HG03520 (cell line): ENCODE measurements at regions not wholly inside any gene's neighbourhood (a gene's known extent, or its start where the extent isn't known, plus 50 kb on each side); places are given as distances from the start of the nearest gene placed in this dataset.

ENCODE experiments used
- ATAC-seq: cut with Tn5 transposase; IDR thresholded peaks from one replicate; pipeline ENCODE4 v1.9.1; 2021; ENCODE audit warnings: mild to moderate bottlenecking, moderate library complexity; ENCODE audit not compliant: unreplicated experiment

DNA sequence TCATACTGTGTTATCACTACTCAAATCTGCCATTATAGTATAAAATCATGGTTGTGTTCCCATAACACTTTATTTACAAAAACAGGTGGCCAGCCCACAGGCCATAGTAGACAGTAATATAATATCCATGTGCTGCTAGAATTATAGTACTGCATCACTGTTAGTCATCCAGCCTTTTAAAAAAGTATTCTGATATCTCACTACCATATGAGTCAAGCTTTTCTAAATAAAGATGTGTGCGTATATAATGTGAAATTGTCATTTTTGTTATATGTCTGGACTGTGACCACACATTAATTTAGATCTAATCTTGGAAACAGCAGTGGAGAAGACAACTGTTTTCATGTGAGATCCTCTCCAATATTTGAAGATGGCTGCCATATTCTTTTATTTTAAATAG lies 1049.1 kb upstream of the GOT2 start:
- no peak for ATAC-seq

DNA sequence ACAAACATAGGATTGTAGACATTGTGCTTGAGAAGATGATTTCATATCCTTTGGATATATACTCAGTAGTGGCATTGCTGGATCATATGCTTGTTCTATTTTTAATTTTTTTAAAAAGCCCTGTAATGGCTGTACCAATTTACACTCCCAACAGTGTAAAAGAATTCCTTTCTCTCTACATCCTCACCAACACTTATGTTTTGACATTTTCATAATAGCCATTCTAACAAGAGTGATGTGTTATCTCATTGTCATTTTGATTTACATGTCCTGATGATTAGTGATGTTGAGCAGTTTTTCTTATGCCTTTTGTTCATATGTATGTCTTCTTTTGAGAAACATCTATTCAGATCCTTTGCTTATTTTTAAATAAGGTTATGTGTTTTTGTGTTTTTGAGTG lies 1039.2 kb upstream of the GOT2 start:
- no peak for ATAC-seq

DNA sequence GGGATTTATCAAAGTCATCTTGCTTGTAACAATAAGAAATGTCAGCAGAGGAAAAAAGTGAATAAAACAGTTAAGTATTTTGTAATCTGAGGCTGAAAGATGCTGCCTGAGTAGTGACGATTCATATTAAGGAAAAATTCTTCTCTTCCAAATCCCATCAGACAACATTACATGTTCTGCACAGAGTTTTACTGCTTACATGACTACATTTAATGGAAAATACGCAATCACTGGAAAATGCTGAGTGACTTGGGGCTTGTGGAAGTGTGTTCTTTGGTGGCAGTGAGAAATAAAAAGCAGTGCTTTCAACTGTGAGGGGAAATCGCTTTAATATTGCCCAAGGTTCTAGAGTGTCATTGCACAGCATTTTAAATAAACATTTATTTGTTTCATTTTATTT lies 1025.2 kb upstream of the GOT2 start:
- ATAC-seq, result no peak

GRCh38 chr16:59758848-59759247 lies 1024.7 kb upstream of the GOT2 start:
- no peak for ATAC-seq

DNA sequence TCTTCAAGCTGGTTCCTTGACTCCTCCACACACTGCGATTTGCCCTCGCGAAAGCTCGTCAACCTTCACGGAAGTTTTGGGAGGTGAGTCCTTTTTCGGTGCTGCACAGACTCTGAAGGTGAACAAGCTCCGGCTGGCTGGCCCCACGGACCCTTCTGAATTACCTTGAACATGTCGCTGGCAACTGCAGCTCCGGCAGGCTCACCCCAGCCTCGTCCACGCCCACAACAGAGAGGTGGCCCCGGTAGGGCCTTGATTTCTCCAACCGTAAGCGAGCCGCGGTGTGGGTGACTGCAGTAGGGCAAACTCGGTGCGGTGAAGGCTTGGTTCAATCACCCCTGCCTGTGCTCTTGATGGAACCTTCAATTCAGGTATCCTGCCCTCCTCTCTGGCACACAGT lies 1020.7 kb upstream of the GOT2 start:
- ATAC-seq, result no peak

GRCh38 chr16:59749662-59750336 lies 1015.7 kb upstream of the GOT2 start:
- no peak for ATAC-seq

DNA sequence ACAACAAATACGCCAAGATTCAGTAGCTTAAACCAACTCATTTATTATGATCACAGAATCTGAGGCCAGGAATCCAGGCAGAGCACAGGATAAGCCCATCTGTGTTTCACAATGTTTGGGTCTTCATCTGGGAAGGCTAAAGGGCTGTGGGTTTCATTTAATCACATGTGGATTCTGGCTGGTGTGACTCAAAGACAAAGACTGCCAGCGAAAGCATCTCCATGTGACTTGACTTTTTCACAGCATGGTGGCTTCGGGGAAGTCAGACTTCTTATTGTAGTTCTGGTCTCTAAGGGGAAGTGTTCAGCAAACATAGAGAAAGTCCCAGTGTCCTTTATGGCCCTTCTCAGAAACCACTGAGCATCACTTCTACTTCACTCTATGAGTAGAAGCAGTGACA lies 1014.4 kb upstream of the GOT2 start:
- no peak for ATAC-seq

GRCh38 chr16:59743504-59743903 lies 1009.4 kb upstream of the GOT2 start:
- ATAC-seq, result no peak

DNA sequence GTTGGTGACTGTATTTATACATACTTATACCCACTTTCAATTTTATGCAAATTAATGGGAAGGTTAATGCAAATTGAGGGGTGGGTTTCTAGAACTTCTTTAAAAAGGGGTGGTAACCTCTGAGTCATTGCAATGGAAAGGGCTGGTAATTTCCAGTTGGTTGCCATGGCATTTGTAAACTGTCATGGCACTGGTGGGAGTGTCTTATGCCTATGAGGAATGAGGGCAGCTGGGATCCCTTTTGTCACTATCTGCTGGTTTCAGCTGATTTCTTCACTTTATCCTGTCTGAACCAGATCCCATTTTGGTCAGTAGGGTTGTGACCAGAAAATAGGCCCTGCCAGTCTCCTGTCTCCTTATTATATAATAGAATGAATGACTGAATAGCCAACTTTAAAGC lies 1006.7 kb upstream of the GOT2 start:
- no peak for ATAC-seq

GRCh38 chr16:59737274-59737673 lies 1003.2 kb upstream of the GOT2 start:
- ATAC-seq, result no peak

- no peak for ATAC-seq
These were observed 999.2 kb upstream of the GOT2 start for GRCh38 chr16:59733321-59733720.

GRCh38 chr16:59729613-59730012 lies 995.5 kb upstream of the GOT2 start:
- ATAC-seq, result no peak

DNA sequence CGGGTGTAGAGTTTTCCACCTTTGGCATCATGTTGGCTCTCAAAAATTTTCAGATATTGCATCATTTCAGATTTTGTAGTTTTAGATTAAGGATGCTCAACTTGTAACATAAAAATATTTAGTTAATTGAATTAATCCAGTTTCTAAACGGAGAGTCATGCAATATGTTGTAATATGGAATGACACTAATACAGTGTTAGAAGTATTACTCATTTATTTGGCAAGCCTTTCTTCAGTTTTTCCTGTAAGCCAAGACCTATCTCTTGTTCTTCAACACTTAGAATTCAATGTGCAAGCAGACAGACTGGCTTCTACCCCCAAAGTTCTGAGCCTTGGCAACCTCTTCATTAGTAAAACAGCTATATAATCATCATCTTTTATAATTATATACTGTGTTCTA lies 985.0 kb upstream of the GOT2 start:
- no peak for ATAC-seq

DNA sequence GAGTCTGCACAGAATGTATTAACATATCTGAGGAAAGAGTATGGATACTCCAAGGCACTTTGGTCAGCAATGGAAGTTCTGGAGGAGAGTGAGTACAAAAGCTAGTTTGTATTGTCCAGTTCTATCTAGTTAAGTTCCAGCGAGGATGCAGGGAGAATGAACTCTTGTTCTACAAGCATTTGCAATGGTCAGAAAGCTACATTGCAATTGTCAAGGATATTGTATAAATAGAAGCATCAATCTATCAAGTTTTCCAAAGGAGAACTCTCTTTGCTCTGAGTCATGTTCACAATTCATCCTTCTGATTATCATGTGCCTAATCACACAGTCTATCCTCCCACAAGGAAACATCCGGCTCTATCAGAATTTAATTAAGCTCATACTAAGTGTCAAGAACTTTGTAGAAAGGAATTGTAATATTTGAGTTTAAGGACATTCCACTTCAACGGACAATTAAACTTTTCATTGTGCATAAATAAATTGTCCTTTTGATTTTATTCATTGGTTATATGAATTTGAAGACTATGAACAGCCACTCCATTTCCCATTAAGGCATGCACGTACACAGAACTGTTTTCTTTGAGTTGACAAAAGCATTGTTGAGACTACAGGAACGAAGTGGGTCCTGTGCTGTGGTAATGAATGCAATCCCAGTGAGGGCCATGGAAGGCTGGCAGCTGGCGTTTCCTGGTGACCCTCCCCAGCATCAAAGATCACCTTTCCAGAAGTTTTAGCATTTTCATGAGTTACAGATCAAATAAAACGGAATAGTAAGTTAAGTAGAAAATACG lies 973.5 kb upstream of the GOT2 start:
- ATAC-seq, result no peak

DNA sequence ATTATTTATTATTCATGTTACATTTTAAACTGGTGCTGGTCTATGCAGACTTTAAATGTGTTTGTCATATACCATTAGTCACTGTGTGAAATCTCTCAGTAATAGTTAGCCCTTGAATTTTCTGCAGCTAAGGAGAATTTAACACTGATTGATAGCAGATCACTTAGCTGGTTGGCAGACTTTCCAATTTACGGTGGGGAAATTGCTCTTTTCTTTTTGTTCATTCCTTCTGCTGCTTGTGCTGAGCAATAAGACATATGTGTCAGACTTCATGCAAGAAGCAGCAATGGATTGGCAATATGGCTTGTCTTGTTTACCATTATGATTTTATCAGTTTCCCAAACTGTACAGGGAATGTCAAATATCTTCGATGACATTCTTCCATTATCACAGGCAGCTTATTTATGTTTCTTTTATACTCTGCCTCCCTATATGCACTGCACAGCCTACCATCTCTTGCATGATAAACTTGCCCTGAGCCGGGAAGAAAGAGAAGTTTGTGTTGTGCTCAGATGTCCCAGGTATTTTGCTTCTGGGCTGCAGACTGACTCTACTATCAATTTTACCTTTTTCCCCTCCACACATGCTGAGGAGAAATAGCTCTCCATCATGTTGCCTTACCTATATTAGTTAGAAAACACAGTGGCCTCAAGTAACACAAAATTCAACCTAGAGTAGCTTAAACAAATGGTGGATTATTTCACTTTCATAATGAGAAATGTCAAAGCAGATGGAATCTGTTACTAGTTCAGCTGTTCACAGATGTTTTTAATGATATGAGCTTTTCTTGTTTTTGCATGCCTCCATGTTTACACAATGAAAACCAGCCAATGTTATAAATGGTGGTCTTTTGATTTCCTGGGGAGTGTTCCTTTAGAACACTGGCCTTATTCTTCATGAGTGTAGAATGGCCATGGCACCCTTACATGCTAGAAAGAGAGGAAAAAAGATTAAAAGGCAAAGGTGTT lies 968.1 kb upstream of the GOT2 start:
- no peak for ATAC-seq

GRCh38 chr16:59699786-59700185 lies 965.7 kb upstream of the GOT2 start:
- ATAC-seq, result no peak

DNA sequence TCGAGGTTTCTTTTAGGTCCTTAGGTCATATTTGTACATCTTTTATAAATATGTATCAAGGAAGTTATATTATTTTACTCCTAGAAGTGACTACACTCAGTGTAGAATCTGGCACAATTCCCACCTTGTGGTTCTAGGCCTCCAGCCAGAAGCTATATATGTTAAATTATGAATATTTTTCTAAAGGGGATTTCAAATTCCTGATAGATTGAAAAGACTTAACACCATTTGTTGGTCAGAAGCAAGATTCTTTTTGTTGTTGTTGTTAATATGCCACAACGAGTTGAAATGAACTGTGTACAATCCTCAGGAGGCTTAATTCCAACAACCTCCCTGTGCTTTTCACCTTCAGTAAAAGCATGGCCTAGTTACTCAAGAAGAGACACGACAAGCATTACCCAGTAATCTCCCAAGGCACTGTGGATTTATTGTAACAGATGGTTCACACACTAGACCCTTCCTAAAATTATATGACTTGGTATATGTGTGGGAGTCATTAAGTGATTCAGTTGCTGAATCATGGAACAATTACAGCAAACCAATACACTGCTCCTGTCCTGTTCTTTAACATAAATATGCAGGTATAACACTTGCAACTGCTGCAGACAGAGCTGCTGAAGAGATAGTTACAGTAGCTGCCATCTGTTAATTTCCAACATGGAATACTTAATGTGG lies 964.4 kb upstream of the GOT2 start:
- no peak for ATAC-seq

DNA sequence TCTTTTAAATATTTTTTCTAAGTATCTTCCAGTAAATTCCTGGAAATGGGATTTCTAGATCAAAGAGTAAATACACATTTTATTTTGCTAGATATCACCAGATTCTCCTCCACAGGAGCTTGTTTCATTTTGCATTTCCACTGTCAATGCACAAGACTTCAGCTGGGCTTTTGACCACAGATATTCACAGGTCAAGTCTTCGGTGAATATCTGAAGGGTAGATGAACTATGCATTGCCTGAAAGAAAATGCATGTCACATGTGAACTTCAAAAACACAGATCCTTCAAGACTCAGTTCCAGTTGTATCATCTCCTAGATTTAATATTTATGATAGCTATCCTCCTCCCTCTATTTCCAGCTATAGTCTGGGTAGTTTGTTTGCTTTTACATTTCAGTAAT lies 963.6 kb upstream of the GOT2 start:
- no peak for ATAC-seq

DNA sequence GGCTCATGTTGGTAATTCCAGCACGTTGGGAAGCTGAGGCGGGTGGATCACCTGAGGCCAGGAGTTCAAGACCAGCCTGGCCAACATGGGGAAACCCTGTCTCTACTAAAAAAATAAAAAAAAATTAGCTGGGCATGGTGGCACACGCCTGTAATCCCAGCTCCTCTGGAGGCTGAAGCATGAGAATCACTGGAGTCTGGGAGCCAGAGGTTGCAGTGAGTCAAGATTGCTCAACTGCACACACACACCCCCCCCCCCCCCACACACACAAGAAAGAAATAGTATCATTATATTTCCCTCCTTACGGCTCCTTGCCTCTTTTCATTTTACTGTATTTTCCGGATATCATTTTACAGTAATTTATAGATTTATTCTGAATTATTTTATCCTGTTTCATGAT lies 963.1 kb upstream of the GOT2 start:
- no peak for ATAC-seq

DNA sequence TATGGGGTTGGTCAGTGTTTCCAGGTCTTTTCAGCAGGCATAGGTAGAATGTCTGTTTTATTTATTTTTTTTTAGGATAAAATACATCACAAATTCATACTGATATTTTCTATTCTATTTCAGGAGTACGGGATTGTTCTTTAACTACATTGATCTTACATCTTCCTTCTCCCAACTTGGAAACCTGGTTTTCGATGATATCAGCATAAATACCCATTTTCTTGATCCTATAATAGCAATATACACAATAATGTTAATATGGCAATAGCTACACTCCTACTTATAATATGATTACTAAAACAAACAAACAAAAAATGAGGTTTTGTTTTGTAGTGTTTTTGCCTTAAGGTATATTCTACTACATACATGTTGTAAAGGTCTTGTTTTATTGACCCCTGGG lies 962.4 kb upstream of the GOT2 start:
- no peak for ATAC-seq

DNA sequence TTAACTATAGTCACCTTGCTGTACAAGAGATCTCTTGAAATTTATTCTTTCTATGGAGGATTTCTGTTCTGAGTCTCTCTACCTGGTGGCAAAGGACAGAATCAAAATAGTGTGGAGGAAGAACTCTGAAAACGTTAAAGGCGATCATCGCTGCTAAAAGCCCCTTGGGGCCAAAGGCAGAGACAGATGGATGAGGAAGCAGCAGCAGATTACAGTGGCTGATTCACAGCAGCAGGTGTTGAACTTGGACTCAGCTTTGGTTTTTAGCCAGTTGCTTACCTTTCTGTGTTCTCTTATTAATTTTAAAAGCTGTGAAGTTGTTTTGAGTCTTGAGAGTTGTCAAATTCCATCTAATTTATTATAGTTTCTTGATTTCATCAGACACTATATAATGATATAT lies 956.1 kb upstream of the GOT2 start:
- no peak for ATAC-seq
